RPMI8226 (cell line): ENCODE measurements at regions not wholly inside any gene's neighbourhood (a gene's known extent, or its start where the extent isn't known, plus 50 kb on each side); places are given as distances from the start of the nearest gene placed in this dataset.
"Not testable (repeated sequence)": the region's sequence is repeated elsewhere in the genome, so short reads cannot be mapped to it uniquely, and the experiment has no call there.

Source experiments
- DNase-seq: peaks from one replicate; pipeline ENCODE4 v3.0.0-alpha.2; 2015

GRCh38 chr2:37722971-37723370 is 51.5 kb upstream of the CDC42EP3 start:
- DNase-seq: not testable (repeated sequence)

- DNase-seq: no peak
Measured at GRCh38 chr2:37730037-37730818, 58.8 kb upstream of the CDC42EP3 start.

DNA sequence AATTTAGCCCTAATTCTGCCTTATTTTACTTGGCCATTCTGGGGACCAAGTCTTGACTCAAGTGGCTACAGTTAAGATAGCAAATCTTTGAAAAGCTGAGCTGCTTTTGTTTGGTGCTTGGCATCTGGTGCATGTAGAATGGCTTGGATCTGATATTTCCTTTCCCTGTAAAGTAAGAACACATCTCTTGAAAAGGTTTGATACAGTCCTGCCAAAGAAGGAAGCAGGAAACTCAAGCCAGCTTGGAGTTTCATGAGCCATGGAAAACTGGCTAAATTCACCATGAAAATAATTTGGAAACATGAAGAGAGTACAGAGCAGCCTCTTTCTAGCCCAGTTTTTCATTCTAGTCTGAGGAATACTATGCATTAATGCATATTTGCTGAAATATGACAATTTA is 61.0 kb upstream of the CDC42EP3 start:
- not testable (repeated sequence) for DNase-seq

- DNase-seq: no peak
Measured at GRCh38 chr2:37733251-37733650, 61.8 kb upstream of the CDC42EP3 start.

- DNase-seq: not testable (repeated sequence)
Measured at GRCh38 chr2:37733955-37734354, 62.5 kb upstream of the CDC42EP3 start.

- DNase-seq: not testable (repeated sequence)
Measured at GRCh38 chr2:37734891-37735523, 63.6 kb upstream of the CDC42EP3 start.

GRCh38 chr2:37735524-37735910 is 64.1 kb upstream of the CDC42EP3 start:
- not testable (repeated sequence) for DNase-seq

DNA sequence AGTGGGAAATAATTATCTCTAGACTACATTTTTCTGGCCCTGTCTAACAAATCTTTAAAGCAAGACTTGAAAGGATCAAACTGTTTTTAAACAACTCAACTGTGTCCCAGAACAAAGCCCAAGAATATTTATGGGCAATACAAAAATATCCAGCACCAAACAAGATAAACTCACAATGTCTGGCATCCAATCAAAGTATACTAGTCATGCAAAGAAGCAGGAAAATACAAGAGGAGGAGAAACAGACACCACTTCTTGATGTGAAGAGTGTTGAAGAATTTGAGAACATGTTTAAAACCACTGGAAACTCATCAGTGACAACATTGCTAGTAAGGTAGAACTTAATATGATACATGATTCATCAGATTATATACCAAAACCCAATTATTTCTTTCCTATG is 66.1 kb upstream of the CDC42EP3 start:
- no peak for DNase-seq

GRCh38 chr2:37738266-37738885 is 66.9 kb upstream of the CDC42EP3 start:
- no peak for DNase-seq

DNA sequence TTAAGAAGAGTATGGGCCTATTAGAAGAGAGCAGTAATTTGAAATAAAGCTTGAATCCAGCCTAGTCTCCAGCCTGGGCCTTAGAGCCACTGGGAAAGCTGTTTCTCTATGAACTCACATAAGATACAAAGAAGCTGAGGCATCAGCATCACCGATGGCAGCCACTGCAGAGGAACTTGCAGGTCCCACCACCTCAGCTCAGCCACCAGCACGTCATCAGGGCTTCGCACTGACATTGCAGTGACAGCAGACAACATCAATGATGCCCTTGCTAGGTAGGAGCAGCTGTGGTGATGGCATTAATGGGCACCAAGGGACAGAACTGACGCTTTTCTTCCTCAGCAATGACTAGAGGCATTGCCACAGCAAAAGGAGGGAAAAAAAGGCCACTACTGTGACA is 67.7 kb upstream of the CDC42EP3 start:
- DNase-seq: no peak

DNA sequence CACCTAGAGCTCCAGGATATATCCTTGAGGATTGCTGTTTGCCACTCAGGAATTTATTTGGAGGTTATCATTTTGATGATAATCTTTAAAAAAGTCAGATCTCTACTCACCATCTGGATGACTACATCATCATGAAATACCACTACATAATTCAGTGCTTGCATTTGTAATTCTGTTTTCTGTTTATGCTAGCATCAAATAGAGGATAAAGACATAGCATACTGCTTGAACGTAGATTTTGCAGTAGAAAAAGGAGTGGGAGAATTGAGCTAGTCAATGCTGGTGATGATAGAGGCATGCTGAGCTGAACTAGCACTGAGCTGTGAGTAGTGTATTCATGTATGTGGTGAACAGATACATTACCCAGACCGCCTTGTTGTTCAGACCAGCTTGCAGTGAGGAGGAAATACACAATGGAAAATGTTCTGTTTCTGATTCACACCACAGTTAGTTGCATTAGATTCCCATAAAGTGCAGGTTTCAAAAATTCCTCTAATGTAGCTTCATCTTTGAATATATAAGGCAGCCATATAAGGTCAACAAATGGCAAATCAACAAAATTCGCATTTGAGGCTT is 68.8 kb upstream of the CDC42EP3 start:
- DNase-seq: no peak

- no peak for DNase-seq
Measured at GRCh38 chr2:37742286-37742685, 70.8 kb upstream of the CDC42EP3 start.

DNA sequence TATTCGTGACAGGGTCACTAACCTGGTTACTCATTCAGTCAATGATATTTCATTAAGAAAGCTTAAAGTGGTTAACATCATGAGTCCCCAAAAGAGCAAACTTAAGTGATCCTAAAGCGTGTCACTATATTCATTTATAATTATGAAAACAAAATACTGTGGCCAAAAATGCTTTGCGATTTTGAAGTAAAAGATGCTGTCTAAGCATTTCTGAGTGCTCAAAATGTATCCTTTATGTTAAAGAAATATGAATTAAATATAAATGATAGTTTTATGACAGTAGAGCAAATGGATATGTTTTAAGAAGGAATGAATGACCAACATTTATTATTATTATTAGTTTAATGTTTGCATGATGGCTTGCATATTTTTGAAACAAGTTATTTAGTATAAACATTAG is 72.6 kb upstream of the CDC42EP3 start:
- DNase-seq: no peak

DNA sequence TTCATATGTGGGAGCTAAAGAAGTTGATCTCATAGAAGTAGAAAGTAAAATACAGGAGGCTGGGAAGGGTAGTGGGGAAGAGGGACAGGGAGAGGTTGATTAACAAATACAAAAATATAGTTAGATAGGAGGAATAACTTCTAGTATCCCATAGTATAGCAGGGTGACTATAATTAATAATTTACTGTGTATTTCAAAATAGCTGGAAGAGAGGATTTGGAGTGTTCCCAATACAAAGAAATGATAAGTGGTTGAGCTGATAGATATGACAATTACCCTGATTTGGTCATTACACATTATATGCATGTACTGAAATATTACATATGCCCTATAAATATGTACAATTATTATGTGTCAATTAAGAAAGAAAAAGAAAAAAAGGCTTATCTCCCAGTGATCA is 73.5 kb upstream of the CDC42EP3 start:
- DNase-seq: not testable (repeated sequence)

DNA sequence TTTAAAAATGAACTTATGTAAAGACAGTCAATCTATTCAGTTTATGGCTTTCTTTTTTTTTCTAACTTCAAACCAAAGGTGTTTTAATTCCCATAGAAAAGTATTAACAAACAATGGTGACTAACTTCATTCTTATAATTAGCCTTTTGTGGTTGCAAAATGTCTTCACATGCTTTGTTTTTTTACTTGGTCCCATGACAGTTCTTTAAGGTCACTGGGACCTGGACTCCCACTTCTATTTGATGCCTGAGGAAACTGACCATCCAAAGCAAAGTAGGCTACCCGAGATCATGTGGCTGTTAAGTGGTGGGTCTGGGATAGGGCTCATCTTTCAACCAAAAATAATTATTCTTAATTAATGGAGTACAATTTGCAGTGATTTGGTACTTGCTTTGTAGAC is 74.6 kb upstream of the CDC42EP3 start:
- not testable (repeated sequence) for DNase-seq

DNA sequence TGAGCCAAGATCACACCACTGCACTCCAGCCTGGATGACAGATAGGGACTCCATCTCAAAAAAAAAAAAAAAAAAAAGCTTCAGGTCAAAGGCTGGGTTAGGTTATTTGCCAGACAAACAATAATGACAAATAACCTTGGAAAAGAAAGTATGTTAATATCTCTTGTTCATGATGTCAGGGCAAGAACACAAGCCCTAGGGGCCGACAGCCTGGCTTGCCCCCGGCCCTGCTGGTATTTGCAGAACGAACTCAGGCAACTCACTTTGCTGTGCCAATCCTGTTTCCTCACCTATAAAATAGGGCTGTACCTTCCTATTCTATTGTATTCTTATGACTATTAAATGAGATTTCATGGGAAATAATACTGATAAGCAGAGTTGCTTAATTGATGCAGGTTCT is 75.4 kb upstream of the CDC42EP3 start:
- DNase-seq: no peak

DNA sequence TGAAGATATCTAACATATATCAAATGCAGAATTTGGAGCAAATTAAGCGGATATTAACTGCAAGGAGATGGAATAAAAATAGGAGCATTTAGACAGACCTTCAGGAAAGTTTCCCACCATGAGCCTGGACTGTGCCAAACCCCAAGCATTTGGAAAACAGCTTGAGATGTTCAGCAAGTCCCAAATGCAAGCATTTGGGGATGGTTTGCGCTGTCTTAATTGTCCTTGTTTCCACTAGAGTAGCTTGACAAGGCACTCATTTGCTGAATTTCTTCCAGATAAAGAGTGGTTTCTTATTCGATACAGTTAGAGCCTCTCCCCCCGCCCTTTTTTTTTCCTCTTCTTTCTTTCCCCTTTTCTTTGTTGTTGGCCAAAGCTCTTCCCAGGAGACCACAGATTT is 77.1 kb upstream of the CDC42EP3 start:
- no peak for DNase-seq

- not testable (repeated sequence) for DNase-seq
Measured at GRCh38 chr2:37750286-37750685, 78.8 kb upstream of the CDC42EP3 start.

DNA sequence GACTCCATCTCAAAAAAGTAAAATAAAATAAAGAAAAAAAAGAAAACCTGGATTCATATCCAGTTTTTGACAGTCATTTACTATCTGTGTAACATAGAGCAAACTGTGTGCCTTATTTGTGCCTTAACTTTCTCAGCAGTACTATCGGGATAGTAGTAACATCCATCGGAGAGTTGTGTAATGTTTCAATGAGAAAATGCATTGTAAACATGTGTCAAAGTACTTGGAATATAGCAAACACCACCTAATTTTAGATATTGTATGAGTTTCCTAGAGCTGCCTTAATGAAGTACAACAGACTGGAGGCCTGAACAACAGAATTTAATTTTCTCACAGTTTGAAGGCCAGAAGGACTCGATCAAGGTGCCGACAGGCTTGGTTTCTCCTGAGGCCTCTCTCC is 81.3 kb upstream of the CDC42EP3 start:
- DNase-seq: no peak

DNA sequence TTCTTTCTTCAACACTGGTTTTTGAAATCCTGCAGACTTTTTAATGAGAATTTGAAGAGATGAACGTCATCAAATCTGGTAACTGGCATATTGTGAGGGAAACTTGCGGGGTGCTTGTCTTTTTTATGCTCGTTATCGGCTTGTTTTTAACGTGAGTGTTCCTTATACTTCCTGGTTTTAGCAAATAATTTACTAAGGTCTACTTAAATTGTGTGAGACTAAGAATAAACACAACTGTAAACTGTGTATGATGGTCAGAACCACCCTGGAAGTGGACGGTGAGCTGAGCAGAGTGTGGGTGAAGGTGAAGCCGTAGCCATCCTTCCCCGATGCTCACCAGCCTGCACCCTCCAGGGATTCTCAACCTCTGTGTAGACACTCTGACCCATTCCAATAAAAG is 82.3 kb upstream of the CDC42EP3 start:
- DNase-seq: no peak

GRCh38 chr2:37755961-37756559 is 84.6 kb upstream of the CDC42EP3 start:
- not testable (repeated sequence) for DNase-seq

DNA sequence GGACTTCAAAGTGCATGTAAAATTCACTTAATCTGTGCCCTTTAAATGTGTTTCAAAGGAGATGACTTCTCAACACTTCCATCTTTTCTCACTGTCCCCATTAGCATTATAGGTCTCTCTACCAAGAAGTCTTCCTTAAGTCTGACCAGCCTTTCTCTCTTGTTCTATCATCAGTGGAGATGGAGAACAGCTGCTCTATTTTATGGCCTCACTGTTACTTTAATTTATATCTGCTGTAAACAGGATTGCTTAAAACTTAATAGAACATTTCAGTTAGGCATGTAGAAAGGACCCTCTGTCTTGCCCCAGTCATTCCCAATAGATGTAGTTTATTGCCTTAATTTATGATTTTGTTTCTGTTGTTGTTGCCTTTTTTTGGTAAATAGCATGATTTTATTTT is 86.0 kb upstream of the CDC42EP3 start:
- not testable (repeated sequence) for DNase-seq

GRCh38 chr2:37758141-37758601 is 86.7 kb upstream of the CDC42EP3 start:
- DNase-seq: not testable (repeated sequence)
